GM13976 (cell line): ENCODE measurements at regions not wholly inside any gene's neighbourhood (a gene's known extent, or its start where the extent isn't known, plus 50 kb on each side); places are given as distances from the start of the nearest gene placed in this dataset.

Source experiments
- DNase-seq: peaks from one replicate; pipeline ENCODE4 v3.0.0; 2012; ENCODE audit warnings: low spot score
- CTCF ChIP-seq: IDR thresholded peaks from 2 replicates; pipeline ENCODE4 v1.5.1; 2012; ENCODE audit warnings: borderline replicate concordance, mild to moderate bottlenecking; ENCODE audit not compliant: insufficient read depth; ENCODE audit errors: extremely low read depth, missing control alignments, control extremely low read depth
- in situ Hi-C: fragments of 300-500 bp; cut with MboI; formaldehyde crosslinking; loops from one replicate; pipeline ENCODE4 v1.12.0; 2022; ENCODE audit warnings: low sequenced_read_pairs, mixed read lengths, inconsistent platforms; ENCODE audit not compliant: unreplicated experiment

- no peak for TF ChIP-seq CTCF
- in situ Hi-C loops = no loop called here
- peak; percentile 22 for DNase-seq
These were observed 55.7 kb downstream of the RTL6 start for GRCh38 chr22:44442186-44442815.

GRCh38 chr22:44441401-44442185, 56.4 kb downstream of the RTL6 start:
- no peak for TF ChIP-seq CTCF
- peak; percentile 26 for DNase-seq
- in situ Hi-C loops = no loop called here

- in situ Hi-C loops = no loop called here
- TF ChIP-seq CTCF = no peak
- no peak for DNase-seq
These were observed 57.5 kb downstream of the RTL6 start for GRCh38 chr22:44440224-44441160.

- no peak for TF ChIP-seq CTCF
- in situ Hi-C loops = no loop called here
These were observed 58.4 kb downstream of the RTL6 start for GRCh38 chr22:44439356-44440223.

GRCh38 chr22:44438481-44439131, 59.4 kb downstream of the RTL6 start:
- in situ Hi-C loops = no loop called here
- DNase-seq = peak; percentile 23
- no peak for TF ChIP-seq CTCF

More at GRCh38 chr22:44439356-44440223, 58.4 kb downstream of the RTL6 start:
- DNase-seq = peak; percentile 28
